A204.1 (cell line): ENCODE measurements at regions not wholly inside any gene's neighbourhood (a gene's known extent, or its start where the extent isn't known, plus 50 kb on each side); places are given as distances from the start of the nearest gene placed in this dataset.
"Not testable (repeated sequence)": the region's sequence is repeated elsewhere in the genome, so short reads cannot be mapped to it uniquely, and the experiment has no call there.

Experiments used
- FAIRE-seq: peaks from 2 replicates; lab custom pipeline; 2012; peaks lifted over from hg19 to GRCh38; lab: Jason Lieb, UNC

GRCh38 chr13:57784633-57785032 is 153.1 kb downstream of the PCDH17 start:
- FAIRE-seq, result no peak

DNA sequence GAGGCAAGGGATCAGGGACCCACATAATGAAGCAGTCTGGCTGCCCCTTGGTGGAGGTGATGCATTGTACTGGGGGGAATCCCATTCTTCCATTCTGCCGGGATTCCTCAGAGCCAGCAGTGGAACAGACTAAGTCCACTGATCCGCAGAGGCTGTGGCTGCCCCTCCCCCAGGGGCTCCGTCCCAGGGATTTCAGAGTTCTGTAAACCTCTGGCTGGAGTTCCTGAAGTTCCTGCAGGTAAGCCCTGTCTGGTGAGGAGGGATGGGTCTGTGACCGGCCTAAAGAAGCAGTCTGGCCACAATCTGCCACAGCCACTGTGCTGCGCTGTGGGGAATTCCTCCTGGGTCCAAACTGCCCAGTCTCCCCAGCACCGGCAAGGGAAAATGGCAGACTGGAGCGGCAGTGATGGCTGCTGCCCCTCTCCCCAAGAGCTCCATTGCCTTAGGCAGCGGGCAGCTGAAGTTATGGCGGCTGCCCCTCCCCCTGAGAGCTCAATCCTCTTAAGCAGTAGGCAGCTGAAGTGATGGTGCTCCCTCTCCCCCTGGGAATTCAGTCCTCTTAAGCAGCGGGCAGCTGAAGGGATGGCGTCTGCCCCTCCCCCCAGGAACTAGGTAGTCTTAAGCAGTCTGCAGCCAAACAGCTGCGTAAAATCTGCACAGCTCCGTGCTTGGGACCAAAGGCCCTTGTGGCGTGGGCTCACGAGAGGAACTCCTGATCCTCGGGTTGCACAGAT is 155.7 kb downstream of the PCDH17 start:
- FAIRE-seq, result no peak

- no peak for FAIRE-seq
Measured at GRCh38 chr13:57799624-57800023, 168.1 kb downstream of the PCDH17 start.

DNA sequence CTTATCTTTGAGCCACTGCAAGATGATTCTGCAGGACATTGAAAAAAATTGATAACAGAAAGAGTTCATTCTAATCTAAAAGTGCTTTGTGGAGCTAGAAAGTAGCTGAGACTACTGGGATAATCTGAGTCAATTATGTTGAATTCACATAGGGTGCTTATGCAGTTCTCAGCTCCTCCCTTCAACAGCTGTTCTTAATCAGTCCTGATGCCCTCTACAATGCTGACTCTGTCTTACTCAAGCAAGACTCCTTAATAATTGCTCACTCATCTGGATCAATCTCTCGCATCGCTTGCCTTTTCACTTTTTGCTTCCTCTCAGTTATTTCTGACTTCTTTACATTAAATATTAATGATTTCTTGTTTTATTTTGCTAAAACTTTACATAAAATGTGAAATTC is 182.1 kb downstream of the PCDH17 start:
- no peak for FAIRE-seq

DNA sequence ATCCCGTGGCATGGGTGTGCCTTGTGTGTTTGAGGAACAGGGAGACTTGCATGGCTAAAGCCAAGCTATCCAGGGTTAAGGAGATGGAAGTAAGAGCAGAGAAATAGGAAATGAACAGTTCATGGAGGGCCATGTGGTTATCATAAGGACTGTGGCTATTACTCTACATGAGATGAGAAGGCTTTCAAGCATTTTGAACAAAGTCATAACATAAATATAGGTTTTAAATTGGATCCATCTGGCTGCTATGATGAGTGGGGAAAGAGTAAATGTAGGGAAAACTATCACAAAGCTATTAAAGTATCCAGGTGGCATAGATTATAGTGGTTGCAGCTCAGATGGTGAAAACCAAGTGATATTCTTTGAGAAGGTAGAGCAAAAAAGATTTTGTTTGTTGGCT is 184.1 kb downstream of the PCDH17 start:
- FAIRE-seq, result no peak

DNA sequence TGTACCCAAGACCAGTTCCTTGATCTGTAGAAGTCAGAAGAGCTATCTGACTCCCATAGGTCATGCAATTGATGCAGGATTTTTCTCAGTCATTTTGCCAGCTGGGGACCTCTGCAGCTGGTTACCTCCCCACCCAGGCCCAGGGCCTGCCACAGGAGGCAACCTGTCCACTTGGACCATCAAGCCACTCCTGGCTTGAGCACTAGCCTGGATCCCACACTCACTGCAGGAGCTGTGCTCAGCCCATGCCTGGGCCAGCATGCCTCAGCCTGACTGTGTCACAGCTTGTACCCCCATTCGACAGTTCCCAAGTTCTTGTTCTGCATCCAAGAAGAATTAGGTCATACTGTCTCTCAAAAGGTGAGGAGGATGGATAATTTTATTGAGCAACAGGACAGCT is 189.4 kb downstream of the PCDH17 start:
- FAIRE-seq, result no peak

DNA sequence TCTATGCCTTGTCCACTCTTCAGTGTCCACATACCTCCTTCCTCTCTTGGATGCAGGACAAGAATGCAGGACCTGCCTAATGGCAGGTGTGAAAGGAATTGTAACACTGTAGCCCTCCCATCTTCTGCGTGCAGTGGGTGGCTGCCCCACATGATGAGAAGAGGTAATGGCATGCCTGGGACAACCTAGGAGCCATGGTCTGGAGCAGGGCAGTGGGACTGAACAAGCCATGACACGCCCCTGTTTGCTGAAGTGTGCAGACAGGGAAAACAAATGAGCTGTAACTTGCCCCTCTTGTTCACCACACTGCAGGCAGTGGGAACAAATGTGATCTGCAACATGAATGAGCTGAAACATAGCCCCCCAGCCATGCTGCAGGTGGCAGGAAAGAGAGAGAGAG is 192.2 kb downstream of the PCDH17 start:
- FAIRE-seq, result no peak

DNA sequence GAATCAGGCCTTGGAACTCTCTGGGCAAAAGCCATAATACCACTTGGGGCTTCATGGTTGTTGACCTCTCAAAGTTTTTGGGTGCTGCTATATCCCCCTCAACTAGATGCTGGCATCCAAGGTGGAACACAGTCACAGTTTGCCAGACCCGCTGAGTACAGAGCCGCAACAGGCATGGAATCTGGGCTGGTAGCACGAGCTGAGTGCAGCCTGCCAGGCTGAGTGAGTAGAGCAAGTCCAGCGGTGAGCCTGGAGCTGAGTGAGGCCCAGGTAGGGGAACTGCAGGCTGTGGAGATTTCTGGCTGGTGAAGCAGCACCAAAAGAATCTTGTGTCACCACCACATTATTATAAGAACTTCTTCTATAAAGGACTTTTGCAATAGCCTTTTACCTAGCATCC is 192.6 kb downstream of the PCDH17 start:
- no peak for FAIRE-seq

- no peak for FAIRE-seq
Measured at GRCh38 chr13:57825066-57825465, 193.5 kb downstream of the PCDH17 start.

GRCh38 chr13:57829496-57829895 is 198.0 kb downstream of the PCDH17 start:
- no peak for FAIRE-seq

DNA sequence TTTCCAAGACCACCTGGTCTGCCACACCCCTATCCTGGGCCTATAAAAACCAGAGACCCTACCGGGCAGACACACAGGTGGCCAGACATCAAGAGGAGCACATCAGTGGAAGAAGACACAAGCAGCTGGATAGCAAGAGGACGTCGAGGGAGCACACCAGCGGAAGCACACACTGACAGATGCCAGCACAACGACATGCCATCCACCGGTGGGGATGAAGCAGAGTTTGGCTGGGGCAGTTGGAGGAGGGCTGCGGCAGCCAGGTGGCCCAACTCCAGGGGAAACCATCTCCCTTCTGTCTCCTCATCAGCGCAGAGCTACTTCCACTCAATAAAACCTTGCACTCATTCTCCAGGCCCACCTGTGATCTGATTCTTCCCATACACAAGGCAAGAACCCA is 200.6 kb downstream of the PCDH17 start:
- no peak for FAIRE-seq

- FAIRE-seq, result no peak
Measured at GRCh38 chr13:57837801-57838200, 206.3 kb downstream of the PCDH17 start.

GRCh38 chr13:57843521-57843920 is 212.0 kb downstream of the PCDH17 start:
- no peak for FAIRE-seq

DNA sequence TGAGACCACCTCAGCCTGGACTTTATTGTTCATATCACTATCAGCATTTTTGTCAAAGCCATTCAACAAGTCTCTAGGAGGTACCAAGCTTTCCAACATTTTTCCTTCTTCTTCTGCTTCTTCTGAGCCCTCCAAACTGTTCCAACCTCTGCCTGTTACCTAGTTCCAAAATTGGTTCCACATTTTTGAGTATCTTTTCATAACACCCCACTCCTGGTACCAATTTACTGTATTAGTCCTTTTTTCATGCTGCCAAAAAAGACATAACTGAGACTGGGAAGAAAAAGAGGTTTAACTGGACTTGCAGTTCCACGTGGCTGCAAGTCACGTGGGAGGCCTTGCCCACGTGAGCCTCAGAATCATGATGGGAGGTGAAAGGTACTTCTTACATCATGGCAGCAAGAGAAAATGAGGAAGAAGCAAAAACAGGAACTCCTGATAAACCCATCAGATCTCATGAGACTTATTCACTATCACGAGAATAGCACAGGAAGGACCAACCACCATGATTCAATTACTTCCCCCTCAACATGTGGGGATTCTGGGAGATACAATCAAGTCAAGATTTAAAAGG is 215.1 kb downstream of the PCDH17 start:
- no peak for FAIRE-seq

GRCh38 chr13:57857945-57858344 is 226.4 kb downstream of the PCDH17 start:
- FAIRE-seq, result no peak

- FAIRE-seq, result no peak
Measured at GRCh38 chr13:57858376-57858775, 226.8 kb downstream of the PCDH17 start.

- no peak for FAIRE-seq
Measured at GRCh38 chr13:57862879-57863278, 231.3 kb downstream of the PCDH17 start.

DNA sequence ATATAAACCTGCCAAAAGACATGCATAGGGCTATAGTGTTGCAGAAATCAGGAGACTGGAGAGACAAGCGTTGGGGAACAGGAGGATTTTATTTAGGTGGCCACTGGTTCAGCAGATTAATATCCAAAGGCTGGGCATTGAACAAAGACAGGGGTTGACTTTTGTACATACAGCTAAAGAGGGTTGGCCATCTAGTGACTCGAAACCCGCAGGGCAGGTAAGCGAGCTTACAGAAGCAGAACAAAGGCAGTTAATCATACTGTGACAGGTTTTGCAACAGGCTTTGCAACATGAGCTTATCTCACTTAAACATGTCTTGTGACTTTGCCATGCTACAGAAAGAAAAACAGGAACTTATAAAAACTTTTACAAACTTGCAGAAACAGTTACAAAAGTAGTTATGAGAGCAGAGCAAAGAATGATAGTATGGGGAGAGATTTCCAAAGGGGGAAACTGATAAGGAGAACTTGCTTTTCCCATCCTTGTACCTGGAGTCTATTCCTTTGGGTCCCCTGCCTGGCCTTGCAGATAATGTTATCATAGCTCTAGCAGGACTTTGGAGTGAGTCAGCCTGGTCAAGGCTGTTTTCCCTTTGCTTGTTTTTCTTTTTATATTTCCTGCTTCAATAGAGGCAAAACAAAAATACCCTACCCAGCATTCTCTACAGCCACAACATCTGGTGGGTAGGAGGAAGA is 234.2 kb downstream of the PCDH17 start:
- FAIRE-seq, result no peak

DNA sequence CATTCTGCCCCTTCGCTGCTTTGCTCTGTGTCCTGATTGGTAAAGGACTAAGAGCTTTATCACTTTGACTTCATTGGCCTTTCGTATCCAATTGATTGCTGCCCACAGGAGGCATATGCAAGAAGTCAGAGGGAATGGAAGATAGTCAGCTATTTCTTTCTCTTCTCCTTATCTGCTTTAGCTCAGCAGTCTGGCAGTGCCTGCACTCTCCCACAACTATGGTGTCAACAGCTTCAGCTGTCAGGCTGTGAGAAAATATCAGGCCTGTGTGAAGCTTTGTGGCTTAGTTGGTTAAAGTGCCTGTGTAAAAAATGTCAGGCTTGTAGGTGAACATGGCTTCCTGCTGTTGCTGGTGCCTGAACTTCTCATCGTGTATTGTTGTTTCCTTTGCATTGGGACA is 243.0 kb downstream of the PCDH17 start:
- FAIRE-seq, result no peak

DNA sequence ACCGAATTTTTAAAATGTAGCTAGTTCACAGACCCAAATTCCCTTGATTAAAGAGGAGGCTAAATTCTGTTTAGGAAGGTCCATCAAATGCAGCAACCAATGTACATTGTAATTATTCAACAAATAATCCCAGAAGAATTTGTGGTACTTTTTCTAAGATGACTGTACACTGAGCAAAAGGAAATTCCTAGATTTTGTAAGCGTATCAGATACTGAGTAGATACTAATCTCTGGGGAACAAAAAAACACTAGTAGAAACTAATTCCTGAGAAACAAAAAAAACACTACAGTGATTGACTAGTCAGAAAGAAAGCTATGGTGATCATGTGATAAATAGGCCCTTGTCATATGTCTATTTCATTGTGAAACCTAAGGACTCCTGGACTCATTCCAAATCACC is 246.1 kb downstream of the PCDH17 start:
- no peak for FAIRE-seq

GRCh38 chr13:57878291-57878690 is 246.7 kb downstream of the PCDH17 start:
- no peak for FAIRE-seq

DNA sequence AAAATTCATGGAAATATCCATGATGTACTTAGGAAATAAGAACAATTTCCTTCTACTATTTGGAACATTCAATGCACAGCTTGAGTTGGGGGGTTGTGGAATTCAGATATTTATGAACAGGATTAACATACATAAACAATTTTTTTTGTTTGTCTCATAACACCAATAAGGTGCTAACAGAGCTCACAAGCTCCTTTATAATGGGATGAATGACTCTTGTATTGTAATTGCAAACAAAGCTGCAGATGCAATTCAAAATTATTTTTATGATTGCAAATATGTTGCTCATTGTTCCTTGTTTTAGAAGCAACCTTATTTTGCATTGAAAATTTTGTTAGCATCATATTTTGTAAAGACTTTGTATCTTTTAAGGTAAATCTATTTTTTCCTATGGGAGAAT is 265.7 kb downstream of the PCDH17 start:
- FAIRE-seq, result no peak

DNA sequence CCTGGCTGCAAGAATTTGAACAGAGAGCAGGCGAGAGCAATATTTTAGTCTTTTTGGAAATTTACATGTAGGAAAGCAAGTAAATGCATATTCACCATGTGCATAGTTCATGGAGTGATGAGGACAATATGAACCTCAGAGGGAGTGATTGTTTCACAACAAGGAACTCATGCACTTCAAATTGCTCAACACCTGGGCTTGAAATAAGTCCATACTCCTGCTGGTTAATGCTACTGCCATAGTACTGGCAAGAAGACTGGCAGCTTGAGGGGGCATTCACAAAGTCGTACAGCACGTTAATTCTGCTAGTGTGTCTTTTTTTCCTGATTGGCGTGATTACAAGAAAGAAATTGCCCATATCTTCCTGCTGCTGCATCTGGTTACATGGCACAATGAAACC is 267.6 kb downstream of the PCDH17 start:
- no peak for FAIRE-seq

- FAIRE-seq, result not testable (repeated sequence)
Measured at GRCh38 chr13:57909833-57910232, 278.3 kb downstream of the PCDH17 start.
